ENCODE measurements at regions not wholly inside any gene's neighbourhood (a gene's known extent, or its start where the extent isn't known, plus 50 kb on each side); places are given as distances from the start of the nearest gene placed in this dataset.

DNA sequence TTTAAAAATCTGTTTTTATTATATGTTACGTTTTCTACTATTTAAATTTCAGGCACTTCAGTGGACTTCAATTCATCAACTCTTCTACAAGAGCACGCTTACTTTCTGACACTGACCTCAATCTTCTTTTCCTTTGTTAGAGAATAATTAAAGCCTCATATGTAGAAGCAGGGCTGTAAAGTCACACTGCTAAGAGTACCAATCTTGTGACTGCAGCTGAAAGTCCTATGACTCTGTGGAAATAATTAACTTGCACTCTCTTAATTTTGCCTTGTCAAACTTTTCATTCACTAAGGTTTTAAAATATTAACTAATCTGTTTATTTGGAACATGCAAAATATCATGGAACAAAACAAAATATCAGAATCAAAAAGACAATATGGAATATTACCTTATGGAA, 498.1 kb downstream of the PCDH10 start:
- TF ChIP-seq, protein P1, sequence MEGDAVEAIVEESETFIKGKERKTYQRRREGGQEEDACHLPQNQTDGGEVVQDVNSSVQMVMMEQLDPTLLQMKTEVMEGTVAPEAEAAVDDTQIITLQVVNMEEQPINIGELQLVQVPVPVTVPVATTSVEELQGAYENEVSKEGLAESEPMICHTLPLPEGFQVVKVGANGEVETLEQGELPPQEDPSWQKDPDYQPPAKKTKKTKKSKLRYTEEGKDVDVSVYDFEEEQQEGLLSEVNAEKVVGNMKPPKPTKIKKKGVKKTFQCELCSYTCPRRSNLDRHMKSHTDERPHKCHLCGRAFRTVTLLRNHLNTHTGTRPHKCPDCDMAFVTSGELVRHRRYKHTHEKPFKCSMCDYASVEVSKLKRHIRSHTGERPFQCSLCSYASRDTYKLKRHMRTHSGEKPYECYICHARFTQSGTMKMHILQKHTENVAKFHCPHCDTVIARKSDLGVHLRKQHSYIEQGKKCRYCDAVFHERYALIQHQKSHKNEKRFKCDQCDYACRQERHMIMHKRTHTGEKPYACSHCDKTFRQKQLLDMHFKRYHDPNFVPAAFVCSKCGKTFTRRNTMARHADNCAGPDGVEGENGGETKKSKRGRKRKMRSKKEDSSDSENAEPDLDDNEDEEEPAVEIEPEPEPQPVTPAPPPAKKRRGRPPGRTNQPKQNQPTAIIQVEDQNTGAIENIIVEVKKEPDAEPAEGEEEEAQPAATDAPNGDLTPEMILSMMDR (IDR thresholded peaks at IDR 0.05), result no peak
- TF ChIP-seq POLR2A (IDR thresholded peaks at IDR 0.05), result no peak

Measured in breast epithelium (tissue), 3 donors.